Osteoblast (primary cell): ENCODE measurements at regions not wholly inside any gene's neighbourhood (a gene's known extent, or its start where the extent isn't known, plus 50 kb on each side); places are given as distances from the start of the nearest gene placed in this dataset.

Source experiments
- DNase-seq: peaks from one replicate; pipeline ENCODE4 v3.0.0; 2011; ENCODE audit warnings: low spot score, mixed read lengths; ENCODE audit not compliant: insufficient read length; ENCODE audit errors: missing footprints
- H2AFZ ChIP-seq: 2 replicates; pipeline ENCODE4 v1.6.0; 2011; ENCODE audit warnings: mild to moderate bottlenecking, low read length
- H3K27ac ChIP-seq: 2 replicates; pipeline ENCODE4 v1.5.1; 2011; ENCODE audit warnings: mild to moderate bottlenecking, low read depth, low read length, moderate library complexity
- H3K27me3 ChIP-seq: 2 replicates; pipeline ENCODE4 v1.6.0; 2012; ENCODE audit warnings: mild to moderate bottlenecking, control low read depth, inconsistent platforms, low read length, moderate library complexity; ENCODE audit not compliant: insufficient read depth
- H3K36me3 ChIP-seq: 2 replicates; pipeline ENCODE4 v1.5.1; 2011; ENCODE audit warnings: mild to moderate bottlenecking, low read length, control low read depth, moderate library complexity; ENCODE audit not compliant: insufficient read depth
- H3K4me1 ChIP-seq: 2 replicates; pipeline ENCODE4 v1.5.1; 2011; ENCODE audit warnings: mild to moderate bottlenecking, low read length, control low read depth, moderate library complexity; ENCODE audit not compliant: insufficient read depth
- H3K4me2 ChIP-seq: 2 replicates; pipeline ENCODE4 v1.6.0; 2011; ENCODE audit warnings: mild to moderate bottlenecking, low read length; ENCODE audit not compliant: insufficient read depth
- H3K4me3 ChIP-seq: fragments of 200-600 bp; sonication (generic); 3 replicates; pipeline ENCODE4 v1.5.1; 2012; ENCODE audit warnings: mild to moderate bottlenecking, low read length, inconsistent platforms; ENCODE audit not compliant: insufficient read depth
- H3K79me2 ChIP-seq: 2 replicates; pipeline ENCODE4 v1.6.0; 2012; ENCODE audit warnings: mild to moderate bottlenecking, low read length, control low read depth, inconsistent platforms; ENCODE audit not compliant: insufficient read depth
- H3K9me3 ChIP-seq: 2 replicates; pipeline ENCODE4 v1.5.1; 2011; ENCODE audit warnings: low read depth, low read length, control low read depth
- H4K20me1 ChIP-seq: 2 replicates; pipeline ENCODE4 v1.6.0; 2012; ENCODE audit warnings: mild to moderate bottlenecking, low read length, control low read depth; ENCODE audit not compliant: insufficient read depth
- TF ChIP-seq, protein P1 (sequence below): IDR thresholded peaks from 2 replicates; pipeline ENCODE4 v1.5.1; 2011; ENCODE audit warnings: mild to moderate bottlenecking, low read depth, low read length, moderate library complexity; ENCODE audit errors: extremely low read depth

DNA sequence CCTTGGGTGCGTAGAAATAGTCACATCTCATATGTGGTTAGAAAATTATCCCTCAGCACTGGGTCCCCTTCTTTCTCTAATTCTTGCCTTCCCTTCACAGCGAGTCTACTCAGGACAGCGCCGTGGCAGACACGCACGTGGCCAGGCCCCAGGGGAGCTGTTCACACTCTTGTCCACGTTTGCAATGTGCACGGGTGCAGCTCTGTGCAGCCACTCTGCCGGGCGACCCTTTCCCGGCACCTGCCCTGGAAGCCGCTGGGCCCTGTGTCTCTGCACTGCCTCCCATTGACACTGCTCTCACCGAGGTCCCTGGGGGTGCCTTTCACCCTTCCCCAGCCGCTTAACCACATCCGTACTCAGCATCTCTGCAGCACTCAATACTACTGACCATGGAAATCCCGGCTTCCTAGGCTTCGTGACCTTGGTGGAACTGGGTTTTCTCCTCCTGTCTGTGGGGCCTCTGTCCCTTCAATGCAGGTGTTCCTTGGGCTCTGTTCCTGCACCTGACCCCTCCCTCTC, 104.9 kb downstream of the DACT2 start:
- Histone ChIP-seq H3K4me3 (no peak overlapping the region), H3K36me3 (no peaks in the 10 kb centered on the region), H3K4me2 (no peak overlapping the region), H3K9me3 (no peaks in the 10 kb centered on the region), H3K4me1 (peaks cover 11% of the 10 kb centered on the region), H3K27me3 (no peaks in the 10 kb centered on the region), H2AFZ (no peak overlapping the region), H3K79me2 (no peaks in the 10 kb centered on the region), H4K20me1 (no peaks in the 10 kb centered on the region), H3K27ac (no peak overlapping the region)
- DNase-seq, result peak; percentile 65
- TF ChIP-seq, protein P1, sequence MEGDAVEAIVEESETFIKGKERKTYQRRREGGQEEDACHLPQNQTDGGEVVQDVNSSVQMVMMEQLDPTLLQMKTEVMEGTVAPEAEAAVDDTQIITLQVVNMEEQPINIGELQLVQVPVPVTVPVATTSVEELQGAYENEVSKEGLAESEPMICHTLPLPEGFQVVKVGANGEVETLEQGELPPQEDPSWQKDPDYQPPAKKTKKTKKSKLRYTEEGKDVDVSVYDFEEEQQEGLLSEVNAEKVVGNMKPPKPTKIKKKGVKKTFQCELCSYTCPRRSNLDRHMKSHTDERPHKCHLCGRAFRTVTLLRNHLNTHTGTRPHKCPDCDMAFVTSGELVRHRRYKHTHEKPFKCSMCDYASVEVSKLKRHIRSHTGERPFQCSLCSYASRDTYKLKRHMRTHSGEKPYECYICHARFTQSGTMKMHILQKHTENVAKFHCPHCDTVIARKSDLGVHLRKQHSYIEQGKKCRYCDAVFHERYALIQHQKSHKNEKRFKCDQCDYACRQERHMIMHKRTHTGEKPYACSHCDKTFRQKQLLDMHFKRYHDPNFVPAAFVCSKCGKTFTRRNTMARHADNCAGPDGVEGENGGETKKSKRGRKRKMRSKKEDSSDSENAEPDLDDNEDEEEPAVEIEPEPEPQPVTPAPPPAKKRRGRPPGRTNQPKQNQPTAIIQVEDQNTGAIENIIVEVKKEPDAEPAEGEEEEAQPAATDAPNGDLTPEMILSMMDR, result no peak

DNA sequence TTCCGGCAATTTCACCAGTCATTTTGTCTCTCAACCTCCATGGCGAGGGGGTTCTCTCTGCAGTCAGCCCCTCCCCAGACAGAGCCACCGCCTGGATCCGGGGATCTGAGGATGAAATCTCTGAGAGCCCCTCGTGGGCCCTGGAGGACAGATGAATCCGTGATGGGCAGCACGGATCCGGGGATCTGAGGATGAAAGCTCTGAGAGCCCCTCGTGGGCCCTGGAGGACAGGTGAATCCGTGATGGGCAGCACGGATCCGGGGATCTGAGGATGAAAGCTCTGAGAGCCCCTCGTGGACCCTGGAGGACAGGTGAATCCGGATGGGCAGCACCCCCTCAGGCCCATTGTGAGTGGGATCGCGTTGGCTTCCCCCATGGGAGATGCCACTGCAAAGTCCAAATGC, 106.5 kb downstream of the DACT2 start:
- Histone ChIP-seq H2AFZ (no peak overlapping the region), H3K4me1 (no peaks in the 10 kb centered on the region), H3K4me3 (no peak overlapping the region), H3K9me3 (no peaks in the 10 kb centered on the region), H3K79me2 (no peaks in the 10 kb centered on the region), H3K36me3 (no peaks in the 10 kb centered on the region), H3K27me3 (no peaks in the 10 kb centered on the region), H3K27ac (no peak overlapping the region), H3K4me2 (no peak overlapping the region), H4K20me1 (no peaks in the 10 kb centered on the region)
- TF ChIP-seq, protein P1, result no peak
- no peak for DNase-seq

DNA sequence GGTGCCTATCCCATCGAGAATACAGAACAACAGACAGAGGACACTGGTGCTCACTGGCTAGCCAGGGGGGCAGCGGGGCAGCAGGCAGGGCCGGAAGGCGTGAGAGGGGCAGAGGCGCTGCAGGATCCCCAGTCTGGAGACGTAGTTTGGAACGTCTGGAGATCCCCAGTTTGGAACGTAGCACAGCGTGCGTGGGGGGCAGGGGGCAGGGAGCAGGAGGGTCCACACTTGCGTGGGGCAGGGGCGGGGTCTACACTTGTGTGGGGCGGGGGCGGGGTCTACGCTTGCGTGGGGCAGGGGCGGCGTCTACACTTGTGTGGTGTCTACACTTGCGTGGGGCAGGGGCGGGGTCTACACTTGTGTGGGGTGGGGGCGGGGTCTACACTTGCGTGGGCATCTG, 107.2 kb downstream of the DACT2 start:
- no peak overlapping the region for H3K4me3 ChIP-seq
- H4K20me1 ChIP-seq, result no peaks in the 10 kb centered on the region
- H2AFZ ChIP-seq, result no peak overlapping the region
- no peaks in the 10 kb centered on the region for H3K27me3 ChIP-seq
- TF ChIP-seq, protein P1, result no peak
- H3K36me3 ChIP-seq, result no peaks in the 10 kb centered on the region
- H3K4me2 ChIP-seq, result no peak overlapping the region
- no peak overlapping the region for H3K27ac ChIP-seq
- DNase-seq, result no peak
- no peaks in the 10 kb centered on the region for H3K79me2 ChIP-seq
- H3K4me1 ChIP-seq, result no peaks in the 10 kb centered on the region
- no peaks in the 10 kb centered on the region for H3K9me3 ChIP-seq

DNA sequence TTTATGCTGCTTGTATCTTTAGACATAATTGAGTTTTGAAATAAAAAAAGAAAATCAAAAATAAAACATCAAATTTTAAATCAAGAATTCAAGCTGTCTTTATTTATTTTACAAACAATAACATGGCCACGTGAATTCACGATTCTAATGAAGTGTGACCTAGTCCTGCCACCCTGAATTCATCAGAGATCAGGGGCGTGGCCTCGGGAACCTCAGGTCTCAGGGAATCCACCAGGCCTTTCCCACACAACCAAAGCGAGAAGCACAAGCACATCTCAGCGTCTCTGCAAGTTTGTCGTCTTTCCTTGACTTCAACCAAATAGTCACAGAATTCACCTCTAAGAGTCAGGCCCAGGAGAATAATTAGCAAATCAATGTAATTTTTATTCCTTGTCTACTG, 107.9 kb downstream of the DACT2 start:
- Histone ChIP-seq H3K79me2 (no peaks in the 10 kb centered on the region), H3K4me1 (no peaks in the 10 kb centered on the region), H3K27ac (no peak overlapping the region), H3K27me3 (no peaks in the 10 kb centered on the region), H3K36me3 (no peaks in the 10 kb centered on the region), H3K4me3 (no peak overlapping the region), H4K20me1 (no peaks in the 10 kb centered on the region), H2AFZ (no peak overlapping the region), H3K9me3 (no peaks in the 10 kb centered on the region), H3K4me2 (no peak overlapping the region)
- TF ChIP-seq, protein P1, result no peak
- no peak for DNase-seq
